Embryonic facial prominence (tissue), 1 donor: ENCODE measurements at regions not wholly inside any gene's neighbourhood (a gene's known extent, or its start where the extent isn't known, plus 50 kb on each side); places are given as distances from the start of the nearest gene placed in this dataset.

Experiments
- DNase-seq: peaks from one replicate; pipeline ENCODE4 v3.0.0-alpha.2; 2016; ENCODE audit errors: extremely low spot score

- no peak for DNase-seq
These were observed 69.2 kb upstream of the RGS6 start for GRCh38 chr14:71863049-71863448.

- no peak for DNase-seq
These were observed 68.5 kb upstream of the RGS6 start for GRCh38 chr14:71863766-71864165.
